Activated T-cell treated with anti-CD3 and anti-CD28 coated beads, Interleukin-2, amount 50 U/mL, for 1 hour (primary cell): ENCODE measurements at regions not wholly inside any gene's neighbourhood (a gene's known extent, or its start where the extent isn't known, plus 50 kb on each side); places are given as distances from the start of the nearest gene placed in this dataset.
"Not testable (repeated sequence)": the region's sequence is repeated elsewhere in the genome, so short reads cannot be mapped to it uniquely, and the experiment has no call there.

ENCODE experiments used
- DNase-seq: peaks from one replicate; pipeline ENCODE4 v3.0.0-alpha.2; 2020

DNA sequence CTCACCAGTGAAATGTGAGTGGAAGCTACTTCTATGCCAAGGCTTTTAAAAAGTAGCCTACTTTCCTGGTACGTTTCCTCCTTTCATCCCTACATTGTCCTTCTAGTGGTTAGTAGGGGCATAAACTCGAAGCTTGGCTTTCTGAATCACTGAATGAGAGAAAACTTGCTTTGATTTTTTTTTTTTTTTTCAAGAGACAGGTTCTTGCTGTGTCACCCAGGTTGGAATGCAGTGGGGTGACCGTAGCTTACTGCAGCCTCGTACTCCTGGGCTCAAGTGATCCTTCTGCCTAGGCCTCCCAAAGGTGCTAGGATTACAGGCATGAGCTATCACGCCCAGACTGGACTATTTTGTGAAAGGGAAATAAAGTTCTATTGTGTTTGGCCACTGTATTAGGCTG, 89.1 kb upstream of the IGFBP7 start:
- DNase-seq: no peak

DNA sequence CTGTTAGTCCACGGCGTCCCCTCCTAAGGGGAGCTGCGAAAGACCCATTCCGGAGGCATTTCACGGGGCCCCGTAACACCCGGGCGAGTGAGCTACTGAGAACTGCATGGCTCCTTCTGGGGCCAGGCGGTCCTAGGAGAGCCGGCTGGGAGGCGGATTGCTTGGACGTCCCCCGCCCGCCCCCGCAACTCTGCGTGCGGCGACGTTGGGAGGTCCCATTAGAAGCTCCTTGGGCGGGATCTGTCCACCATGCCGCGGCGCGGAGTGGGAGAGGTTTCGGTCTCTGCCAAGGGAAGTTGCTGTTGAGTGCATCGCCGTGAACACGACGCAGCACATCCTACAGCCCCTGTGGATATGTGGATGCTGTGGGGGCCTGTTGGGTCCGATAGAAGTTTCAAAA, 85.4 kb upstream of the IGFBP7 start:
- no peak for DNase-seq

DNA sequence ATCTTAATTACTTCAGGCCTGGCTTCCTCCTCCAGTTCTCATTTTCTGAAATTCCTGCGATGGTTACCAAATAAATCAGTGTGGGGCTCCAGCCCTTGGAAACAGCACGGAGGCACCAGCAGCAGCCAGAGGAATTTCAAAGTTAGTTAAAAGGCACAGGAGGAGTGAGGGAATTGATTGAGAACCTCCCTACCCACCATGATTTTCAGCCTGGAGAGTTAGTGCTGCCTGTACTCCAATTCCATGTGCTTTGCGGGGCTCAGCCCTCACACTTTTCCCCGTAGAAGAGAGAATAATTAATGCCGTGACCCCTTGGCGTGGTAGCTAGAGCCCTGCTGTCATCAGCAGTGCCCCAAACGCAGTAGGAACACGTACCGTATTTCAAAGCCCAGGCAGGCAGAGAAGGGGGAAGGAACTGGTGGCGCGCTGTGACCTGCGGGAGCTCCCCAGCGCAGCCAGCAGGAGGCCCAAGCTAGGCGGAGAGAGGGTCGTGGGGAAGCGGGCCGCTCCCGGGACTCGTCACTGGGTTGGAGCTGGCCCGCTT, 84.0 kb upstream of the IGFBP7 start:
- no peak for DNase-seq

DNA sequence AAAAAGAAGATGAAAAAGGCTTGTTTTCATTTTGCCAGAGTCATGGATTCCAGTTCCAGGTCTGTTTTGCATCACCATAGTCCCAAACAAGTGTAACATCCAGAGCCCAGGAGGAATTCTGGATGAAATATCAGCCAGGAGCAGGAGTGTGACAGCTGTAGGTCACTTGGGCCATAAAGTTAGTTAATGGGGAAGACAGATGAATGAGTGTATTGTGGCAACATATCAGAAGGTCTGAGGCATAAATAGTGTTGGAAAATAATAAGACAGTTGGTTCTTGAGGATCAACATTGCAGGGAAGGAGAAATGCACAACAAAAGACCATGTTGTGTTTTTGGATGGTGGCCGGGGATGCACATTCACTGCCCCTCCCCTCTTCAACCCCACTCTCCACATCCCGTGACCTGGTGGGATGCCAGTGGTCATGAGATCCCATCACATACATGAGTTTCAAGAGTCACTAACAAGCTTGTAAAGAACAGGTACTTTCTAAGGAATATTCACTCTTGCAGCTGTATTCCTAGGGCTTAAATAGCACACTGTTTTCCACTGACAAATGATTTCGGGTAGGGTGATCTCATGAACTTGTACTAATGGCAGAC, 83.1 kb upstream of the IGFBP7 start:
- no peak for DNase-seq

DNA sequence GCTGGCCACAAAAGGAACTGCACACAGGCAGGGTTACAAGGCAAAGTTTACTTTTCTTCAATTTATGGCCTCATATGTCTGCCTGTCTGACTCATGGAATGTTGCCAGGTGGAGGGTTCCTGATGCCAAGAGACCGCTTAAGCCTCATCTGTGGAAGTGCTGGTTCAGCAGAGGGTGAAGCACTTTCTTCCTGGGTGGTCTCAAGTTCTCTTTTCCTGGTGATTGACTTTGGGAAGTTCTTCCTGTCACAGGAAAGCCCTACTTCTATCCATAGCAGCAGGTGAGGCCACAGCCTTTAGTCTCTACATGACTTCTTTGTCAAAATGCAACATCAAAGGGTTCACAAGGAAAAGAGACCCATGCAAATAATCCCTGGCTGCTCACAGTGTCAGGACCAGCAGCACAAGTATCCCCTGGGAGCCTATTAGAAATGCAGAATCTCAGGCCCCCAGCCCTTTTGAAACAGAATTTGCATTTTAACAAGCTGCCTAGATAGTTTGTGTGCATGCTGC, 81.4 kb upstream of the IGFBP7 start:
- no peak for DNase-seq

DNA sequence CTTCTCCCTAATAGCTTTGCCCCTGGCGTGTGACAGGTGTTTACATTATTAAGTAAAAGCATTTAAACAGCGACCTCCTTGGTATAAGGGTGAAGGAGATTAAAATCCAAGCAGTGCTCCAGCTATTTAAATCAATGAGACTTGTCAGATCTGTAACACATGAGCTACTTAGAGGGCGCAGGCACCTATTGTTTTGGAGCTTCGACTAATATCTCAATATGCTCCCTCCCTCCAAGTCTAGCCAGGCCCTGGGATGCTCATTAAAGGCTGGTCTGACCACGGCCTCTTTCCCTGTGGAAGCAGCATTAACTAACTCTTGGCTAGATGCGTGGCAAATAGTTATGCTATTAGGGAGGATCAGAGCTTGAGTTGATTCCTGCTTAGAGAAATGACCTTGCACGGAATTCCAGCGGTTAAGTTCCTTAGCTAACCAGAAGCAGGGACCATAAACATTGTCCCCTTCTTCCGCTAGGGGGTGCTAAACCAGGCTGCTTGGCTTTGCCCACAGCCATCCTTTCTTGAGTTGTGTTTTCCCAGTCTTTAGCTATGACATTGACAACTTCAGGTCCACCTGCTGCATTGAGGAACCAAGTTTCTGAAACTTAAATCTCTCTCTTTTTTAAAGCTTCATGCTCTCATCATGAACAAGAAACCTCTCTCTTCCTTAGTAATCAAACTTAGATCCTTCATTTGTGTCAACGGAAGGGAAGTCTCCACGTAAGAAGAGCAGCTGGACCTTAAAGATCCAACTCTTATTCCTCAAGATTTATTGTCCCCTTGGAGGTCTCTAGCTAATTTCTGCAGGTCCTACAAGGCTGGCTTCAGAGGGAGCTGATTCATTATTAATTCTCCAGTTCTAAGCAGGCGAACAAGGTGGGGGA, 80.7 kb upstream of the IGFBP7 start:
- no peak for DNase-seq

DNA sequence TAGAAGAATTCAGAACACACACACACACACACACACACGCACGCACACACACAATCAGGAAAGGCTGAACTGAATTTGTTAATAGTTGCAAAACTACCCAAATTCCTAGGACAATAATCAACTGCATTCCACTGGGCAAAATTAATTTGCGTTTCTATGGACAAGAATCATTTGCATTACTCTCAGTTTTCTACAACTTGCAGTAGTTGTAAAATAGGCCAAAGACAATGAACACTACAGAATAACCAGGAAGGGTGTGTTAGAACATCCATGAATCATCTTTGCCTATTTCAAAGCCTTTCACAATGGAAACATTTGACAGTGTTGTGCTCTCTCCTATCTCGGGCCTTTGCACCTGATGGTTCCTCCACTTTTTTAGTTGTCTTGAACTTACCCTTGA, 77.1 kb upstream of the IGFBP7 start:
- no peak for DNase-seq

DNA sequence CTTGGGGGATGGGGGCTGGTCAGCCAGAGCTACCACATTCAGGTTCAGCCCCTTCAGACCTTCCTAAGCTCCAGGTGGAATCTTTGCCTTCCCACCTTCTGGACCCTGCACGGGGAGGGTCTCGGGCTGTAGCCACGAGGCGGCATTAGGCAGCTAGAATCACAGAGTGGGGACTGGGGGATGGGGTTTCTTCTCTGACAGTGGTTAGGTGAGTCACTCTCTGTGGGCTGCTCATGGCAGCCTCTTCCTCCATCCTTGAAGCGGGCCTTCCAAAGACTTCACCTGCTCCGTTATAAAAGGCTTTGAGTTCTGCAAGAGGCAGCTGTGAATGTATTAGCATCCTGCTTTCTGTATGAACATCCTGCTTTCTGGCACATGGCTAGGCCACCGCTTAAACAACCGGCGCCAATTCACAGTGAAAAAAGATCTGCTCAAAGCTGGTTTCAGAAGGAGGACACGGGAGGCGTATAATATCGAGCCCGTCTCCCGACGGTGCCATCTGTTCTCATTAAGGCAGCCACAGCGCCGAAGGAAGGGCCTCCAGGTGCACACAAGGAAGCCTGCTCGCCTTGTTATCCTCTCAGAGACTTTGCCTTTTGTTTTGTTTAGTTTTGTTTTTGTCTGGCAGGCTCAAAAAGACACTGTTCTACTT, 74.3 kb upstream of the IGFBP7 start:
- no peak for DNase-seq

DNA sequence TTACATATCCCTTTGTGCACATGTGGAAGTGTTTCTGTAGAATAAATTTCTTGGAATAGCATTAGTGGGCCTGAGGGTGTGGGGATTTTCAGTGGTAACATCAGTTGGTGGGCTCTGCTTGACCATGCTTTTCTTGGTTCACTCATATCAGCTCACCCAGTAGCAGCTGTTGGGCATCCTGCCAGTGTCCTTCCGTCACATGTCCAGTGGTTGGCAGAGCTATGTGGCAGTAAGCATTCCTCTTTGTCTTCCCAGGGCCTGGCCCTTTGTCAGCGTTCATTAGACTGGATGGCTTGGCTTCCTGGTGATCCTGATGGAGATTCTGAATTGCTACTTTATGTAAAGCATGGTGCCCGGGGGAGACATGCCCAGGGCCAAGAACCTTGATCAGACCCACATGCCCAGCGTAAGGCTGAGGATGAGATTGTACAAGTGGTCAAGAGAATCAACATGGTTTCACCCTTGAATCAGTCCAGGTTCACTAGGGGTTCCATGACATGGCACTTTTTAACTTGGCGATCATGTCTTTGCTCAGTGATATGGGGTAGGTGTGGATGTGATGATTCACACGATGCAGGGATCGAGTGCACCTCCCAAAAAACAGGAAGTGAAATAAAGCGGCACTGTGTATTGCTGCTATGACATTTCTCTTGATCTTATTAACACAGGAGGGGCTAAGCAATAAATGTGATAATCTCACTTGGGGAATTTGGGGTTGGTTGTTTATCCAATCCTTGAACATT, 72.1 kb upstream of the IGFBP7 start:
- no peak for DNase-seq

DNA sequence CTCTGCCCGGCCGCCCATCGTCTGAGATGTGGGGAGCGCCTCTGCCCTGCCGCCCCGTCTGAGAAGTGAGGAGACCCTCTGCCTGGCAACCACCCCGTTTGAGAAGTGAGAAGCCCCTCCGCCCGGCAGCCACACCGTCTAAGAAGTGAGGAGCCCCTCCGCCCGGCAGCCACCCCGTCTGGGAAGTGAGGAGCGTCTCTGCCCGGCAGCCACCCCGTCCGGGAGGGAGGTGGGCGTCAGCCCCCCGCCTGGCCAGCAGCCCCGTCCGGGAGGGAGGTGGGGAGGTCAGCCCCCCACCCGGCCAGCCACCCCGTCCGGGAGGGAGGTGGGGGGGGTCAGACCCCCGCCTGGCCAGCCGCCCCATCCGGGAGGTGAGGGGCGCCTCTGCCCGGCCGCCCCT, 63.0 kb upstream of the IGFBP7 start:
- not testable (repeated sequence) for DNase-seq

DNA sequence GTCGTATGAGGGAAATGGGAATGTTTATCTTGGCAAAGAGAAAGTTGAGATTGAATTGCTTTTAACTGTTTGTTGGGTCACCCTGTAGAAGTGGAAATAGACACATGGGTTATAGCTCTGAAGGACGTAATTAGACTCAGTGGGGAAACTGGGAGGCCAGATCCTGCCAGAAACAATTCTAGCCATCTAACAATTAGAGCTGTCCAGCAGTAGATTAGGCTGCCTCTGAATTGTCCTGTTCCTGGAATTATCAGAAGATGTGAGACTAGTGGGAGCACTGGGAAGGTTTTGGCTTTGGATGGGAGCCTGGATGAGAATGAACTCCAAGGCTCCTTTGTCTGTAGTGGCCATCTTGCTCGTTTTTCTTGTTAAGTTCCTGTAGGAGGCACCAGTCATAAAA, 61.9 kb upstream of the IGFBP7 start:
- no peak for DNase-seq

DNA sequence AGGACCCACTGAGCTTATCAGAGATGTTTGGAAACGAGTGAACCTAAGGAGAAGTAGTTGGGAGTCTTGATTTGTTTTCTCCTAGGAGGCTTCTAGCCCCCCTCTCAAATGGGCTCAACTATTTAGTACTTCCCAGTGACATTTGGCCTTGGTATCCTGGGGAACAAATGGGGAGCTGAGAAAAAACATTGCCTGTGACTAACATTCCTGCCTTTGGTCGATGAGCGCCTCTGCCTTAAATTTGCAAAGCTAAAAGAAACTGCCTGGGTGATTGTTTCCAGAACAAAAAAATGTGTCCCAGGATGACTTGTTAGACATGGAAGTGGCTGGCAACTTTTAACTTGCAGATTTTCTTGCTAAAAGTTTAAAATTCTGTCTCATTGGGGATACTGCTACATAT, 58.8 kb upstream of the IGFBP7 start:
- no peak for DNase-seq

DNA sequence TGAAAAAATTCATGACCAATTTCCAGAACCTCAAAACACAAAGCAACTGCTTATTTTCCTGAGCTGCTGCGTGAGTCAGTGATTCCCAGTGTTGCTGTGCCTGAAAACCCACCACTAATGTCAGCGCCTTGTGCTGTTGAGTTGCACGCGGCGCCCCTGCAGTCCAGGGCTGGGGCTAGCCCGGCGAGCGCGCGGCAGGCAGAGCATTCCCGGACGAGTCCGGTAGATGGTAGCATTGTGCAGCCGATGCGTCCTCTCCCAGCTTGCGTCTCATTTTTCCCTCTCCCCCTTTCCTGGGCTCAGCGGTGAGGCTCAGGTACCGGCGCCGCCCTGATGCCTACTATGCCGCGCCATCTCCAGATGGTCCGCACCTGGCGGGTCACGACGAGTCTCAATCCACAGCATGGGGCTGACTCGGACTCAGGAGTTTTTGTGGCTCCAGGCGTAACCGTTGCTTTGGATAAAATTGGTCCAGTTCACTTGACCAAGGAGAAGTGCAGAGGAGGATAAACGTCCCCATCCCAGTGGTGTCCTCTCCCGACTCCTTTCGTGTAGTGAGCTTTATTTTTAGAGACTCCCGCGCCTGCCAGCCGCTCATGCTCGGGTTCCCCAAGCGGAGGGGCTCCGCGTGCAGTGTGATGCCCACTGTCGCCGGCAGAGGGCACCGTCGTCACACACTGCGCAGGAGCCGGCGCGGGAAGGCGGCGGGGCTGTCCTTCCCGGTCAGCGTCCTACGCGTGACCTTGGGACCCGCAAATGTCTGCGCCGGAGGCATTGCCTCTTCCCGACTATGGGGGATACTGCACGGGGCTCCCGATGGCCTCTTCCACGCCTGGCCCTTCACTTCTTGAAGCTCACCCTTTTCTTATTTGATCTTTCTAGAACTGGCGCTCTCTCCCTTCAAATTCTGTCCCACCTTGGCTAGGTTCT, 53.6 kb upstream of the IGFBP7 start:
- peak; percentile 75 for DNase-seq

DNA sequence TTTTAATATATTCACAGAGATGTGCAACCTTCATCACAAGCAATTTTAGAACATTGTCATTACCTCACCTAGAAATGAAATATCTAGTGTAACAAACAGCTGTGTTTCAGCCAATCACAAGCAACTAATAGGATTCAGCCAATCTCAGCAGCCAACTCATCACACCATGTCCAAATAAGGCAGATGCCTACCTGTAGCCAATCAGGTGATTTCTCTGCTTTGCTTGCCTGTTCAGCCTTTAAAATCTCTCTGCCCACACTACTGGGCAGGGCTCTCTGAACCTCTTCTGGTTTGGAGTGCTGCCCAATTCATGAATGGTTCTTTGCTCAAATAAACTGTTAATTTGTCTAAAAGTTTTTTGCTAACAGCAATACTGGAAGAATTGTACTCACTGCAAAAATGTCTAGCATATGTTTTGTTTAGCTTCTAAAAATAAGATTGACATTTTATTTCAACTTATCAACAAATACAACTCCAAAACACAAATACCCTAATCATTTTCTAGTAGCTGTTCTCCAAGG, 52.4 kb upstream of the IGFBP7 start:
- DNase-seq: no peak
